ENCODE measurements at regions not wholly inside any gene's neighbourhood (a gene's known extent, or its start where the extent isn't known, plus 50 kb on each side); places are given as distances from the start of the nearest gene placed in this dataset.

GRCh38 chr2:128817813-128818212 lies 499.1 kb upstream of the HS6ST1 start:
- TF ChIP-seq REST (IDR thresholded peaks at IDR 0.05), result no peak
- no peak for TF ChIP-seq CTCF (IDR thresholded peaks at IDR 0.05; ENCODE audit: low read depth, low read length, missing input control)
- no peak for TF ChIP-seq ATF3 (IDR thresholded peaks at IDR 0.05)
- no peak for TF ChIP-seq SP1 (IDR thresholded peaks at IDR 0.05)
- no peak for TF ChIP-seq TAF1 (conservative IDR thresholded peaks at IDR 0.05)
- no peak for TF ChIP-seq EGR1 (IDR thresholded peaks at IDR 0.05; ENCODE audit: low read depth in 2 of 2)
- TF ChIP-seq RAD21 (IDR thresholded peaks at IDR 0.05), result no peak

All from liver (tissue), 3 donors.